SK-N-SH (cell line): ENCODE measurements at regions not wholly inside any gene's neighbourhood (a gene's known extent, or its start where the extent isn't known, plus 50 kb on each side); places are given as distances from the start of the nearest gene placed in this dataset.

Experiments used
- EP300 ChIP-seq, 2 experiments: IDR thresholded peaks; 2 replicates each; pipeline versions ENCODE4 v1.4.0 to v1.6.1; 2012; ENCODE audit warnings: borderline replicate concordance in 1 of 2, low read depth in 1 of 2, low read length in 1 of 2
- EZH2phosphoT487 ChIP-seq: fragments of 200-600 bp; sonication (generic); IDR thresholded peaks from 2 replicates; pipeline ENCODE4 v1.6.1; 2017; ENCODE audit warnings: low read depth, mixed run types, mild to moderate bottlenecking, antibody characterized with exemption, moderate library complexity, borderline replicate concordance
- POLR2AphosphoS5 ChIP-seq: IDR thresholded peaks from 2 replicates; pipeline ENCODE4 v1.6.1; 2012; ENCODE audit warnings: low read depth, low read length
- RFX5 ChIP-seq: IDR thresholded peaks from 2 replicates; pipeline ENCODE4 v1.6.1; 2012; ENCODE audit warnings: mild to moderate bottlenecking, improper control_type of control experiment, low read length
- SIN3A ChIP-seq: IDR thresholded peaks from 2 replicates; pipeline ENCODE4 v1.6.1; 2012; ENCODE audit warnings: low read depth, mild to moderate bottlenecking, low read length, moderate library complexity, borderline replicate concordance
- TAF1 ChIP-seq: IDR thresholded peaks from 2 replicates; pipeline ENCODE4 v1.6.1; 2012; ENCODE audit warnings: low read depth, mild to moderate bottlenecking, low read length, moderate library complexity, borderline replicate concordance
- YY1 ChIP-seq: IDR thresholded peaks from 2 replicates; pipeline ENCODE4 v1.4.0; 2012; ENCODE audit warnings: low read depth, mild to moderate bottlenecking
- TF ChIP-seq, protein P1 (sequence below): fragments of 200-600 bp; sonication (generic); IDR thresholded peaks from 2 replicates; pipeline ENCODE4 v1.6.1; 2017; ENCODE audit warnings: antibody characterized with exemption, mild to moderate bottlenecking, moderate library complexity
- TF ChIP-seq, protein P2 (sequence below): IDR thresholded peaks from 2 replicates; pipeline ENCODE4; 2012
- TF ChIP-seq, protein P3 (sequence below): IDR thresholded peaks from 2 replicates; pipeline ENCODE4 v1.4.0; 2012; ENCODE audit warnings: low read depth, borderline replicate concordance
- TF ChIP-seq, protein P4 (sequence below): IDR thresholded peaks from 2 replicates; pipeline ENCODE4 v1.4.0; 2012; ENCODE audit warnings: low read depth

DNA sequence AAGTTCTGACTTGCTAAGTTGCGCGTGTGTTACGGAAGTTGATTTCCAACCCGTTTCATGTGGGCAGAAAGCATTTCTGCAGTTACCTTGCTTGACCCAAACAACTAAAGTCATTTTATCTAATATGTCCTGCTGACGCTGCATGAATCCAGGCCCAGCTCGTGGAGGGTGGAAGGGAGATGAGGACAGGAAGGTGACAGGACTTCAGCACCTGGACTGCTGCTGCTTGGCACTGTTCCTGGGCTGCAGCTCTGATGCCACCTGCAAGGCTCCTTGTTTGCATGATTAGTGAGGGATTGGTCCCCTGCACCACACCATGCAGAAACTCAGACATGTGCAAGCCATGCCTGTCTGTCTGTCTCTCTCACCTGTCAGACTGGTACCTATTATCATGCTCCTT, 198.4 kb downstream of the PRDM2 start:
- TF ChIP-seq, protein P1, sequence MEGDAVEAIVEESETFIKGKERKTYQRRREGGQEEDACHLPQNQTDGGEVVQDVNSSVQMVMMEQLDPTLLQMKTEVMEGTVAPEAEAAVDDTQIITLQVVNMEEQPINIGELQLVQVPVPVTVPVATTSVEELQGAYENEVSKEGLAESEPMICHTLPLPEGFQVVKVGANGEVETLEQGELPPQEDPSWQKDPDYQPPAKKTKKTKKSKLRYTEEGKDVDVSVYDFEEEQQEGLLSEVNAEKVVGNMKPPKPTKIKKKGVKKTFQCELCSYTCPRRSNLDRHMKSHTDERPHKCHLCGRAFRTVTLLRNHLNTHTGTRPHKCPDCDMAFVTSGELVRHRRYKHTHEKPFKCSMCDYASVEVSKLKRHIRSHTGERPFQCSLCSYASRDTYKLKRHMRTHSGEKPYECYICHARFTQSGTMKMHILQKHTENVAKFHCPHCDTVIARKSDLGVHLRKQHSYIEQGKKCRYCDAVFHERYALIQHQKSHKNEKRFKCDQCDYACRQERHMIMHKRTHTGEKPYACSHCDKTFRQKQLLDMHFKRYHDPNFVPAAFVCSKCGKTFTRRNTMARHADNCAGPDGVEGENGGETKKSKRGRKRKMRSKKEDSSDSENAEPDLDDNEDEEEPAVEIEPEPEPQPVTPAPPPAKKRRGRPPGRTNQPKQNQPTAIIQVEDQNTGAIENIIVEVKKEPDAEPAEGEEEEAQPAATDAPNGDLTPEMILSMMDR, result no peak
- TF ChIP-seq YY1 (no peak), EP300 (IDR thresholded peaks at IDR 0.05; ENCODE audit: borderline replicate concordance in 1 of 2, low read depth in 1 of 2, low read length in 1 of 2) (no peak), POLR2AphosphoS5 (no peak), SIN3A (no peak), EZH2phosphoT487 (no peak), RFX5 (no peak), TAF1 (no peak)
- TF ChIP-seq, protein P2, sequence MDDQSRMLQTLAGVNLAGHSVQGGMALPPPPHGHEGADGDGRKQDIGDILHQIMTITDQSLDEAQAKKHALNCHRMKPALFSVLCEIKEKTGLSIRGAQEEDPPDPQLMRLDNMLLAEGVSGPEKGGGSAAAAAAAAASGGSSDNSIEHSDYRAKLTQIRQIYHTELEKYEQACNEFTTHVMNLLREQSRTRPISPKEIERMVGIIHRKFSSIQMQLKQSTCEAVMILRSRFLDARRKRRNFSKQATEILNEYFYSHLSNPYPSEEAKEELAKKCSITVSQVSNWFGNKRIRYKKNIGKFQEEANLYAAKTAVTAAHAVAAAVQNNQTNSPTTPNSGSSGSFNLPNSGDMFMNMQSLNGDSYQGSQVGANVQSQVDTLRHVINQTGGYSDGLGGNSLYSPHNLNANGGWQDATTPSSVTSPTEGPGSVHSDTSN, result no peak
- TF ChIP-seq, protein P3, sequence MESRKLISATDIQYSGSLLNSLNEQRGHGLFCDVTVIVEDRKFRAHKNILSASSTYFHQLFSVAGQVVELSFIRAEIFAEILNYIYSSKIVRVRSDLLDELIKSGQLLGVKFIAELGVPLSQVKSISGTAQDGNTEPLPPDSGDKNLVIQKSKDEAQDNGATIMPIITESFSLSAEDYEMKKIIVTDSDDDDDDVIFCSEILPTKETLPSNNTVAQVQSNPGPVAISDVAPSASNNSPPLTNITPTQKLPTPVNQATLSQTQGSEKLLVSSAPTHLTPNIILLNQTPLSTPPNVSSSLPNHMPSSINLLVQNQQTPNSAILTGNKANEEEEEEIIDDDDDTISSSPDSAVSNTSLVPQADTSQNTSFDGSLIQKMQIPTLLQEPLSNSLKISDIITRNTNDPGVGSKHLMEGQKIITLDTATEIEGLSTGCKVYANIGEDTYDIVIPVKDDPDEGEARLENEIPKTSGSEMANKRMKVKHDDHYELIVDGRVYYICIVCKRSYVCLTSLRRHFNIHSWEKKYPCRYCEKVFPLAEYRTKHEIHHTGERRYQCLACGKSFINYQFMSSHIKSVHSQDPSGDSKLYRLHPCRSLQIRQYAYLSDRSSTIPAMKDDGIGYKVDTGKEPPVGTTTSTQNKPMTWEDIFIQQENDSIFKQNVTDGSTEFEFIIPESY, result no peak
- TF ChIP-seq, protein P4, sequence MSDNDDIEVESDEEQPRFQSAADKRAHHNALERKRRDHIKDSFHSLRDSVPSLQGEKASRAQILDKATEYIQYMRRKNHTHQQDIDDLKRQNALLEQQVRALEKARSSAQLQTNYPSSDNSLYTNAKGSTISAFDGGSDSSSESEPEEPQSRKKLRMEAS, result no peak
